HEK293T (cell line): ENCODE measurements at regions not wholly inside any gene's neighbourhood (a gene's known extent, or its start where the extent isn't known, plus 50 kb on each side); places are given as distances from the start of the nearest gene placed in this dataset.

Source experiments
- CTCF ChIA-PET: fragments of 350-600 bp; formaldehyde crosslinking; extraction: SDS; loops from one replicate; lab custom pipeline; 2021; ENCODE audit warnings: antibody characterized with exemption, inconsistent platforms; lab: Yijun Ruan, JAX
- POLR2A ChIA-PET: fragments of 350-600 bp; formaldehyde crosslinking; extraction: SDS; loops from one replicate; lab custom pipeline; 2020; ENCODE audit warnings: antibody characterized with exemption, inconsistent platforms; lab: Yijun Ruan, JAX
- DNase-seq: peaks from one replicate; pipeline ENCODE4 v3.0.0; 2012; ENCODE audit warnings: mixed read lengths; ENCODE audit errors: extremely low spot score
- ARNT ChIP-seq: fragments of 450-650 bp; IDR thresholded peaks from 2 replicates; pipeline ENCODE4 v1.6.1; 2017; ENCODE audit warnings: mild to moderate bottlenecking
- BHLHE40 ChIP-seq: fragments of 450-650 bp; IDR thresholded peaks from 2 replicates; pipeline ENCODE4 v1.6.1; 2016; ENCODE audit warnings: mild to moderate bottlenecking, moderate library complexity, borderline replicate concordance
- CTBP1 ChIP-seq: fragments of 450-650 bp; IDR thresholded peaks from 2 replicates; pipeline ENCODE4 v1.6.1; 2016; ENCODE audit warnings: borderline replicate concordance
- ELF4 ChIP-seq: fragments of 450-650 bp; IDR thresholded peaks from 2 replicates; pipeline ENCODE4 v1.6.1; 2017; ENCODE audit warnings: antibody characterized with exemption
- FOXA1 ChIP-seq: fragments of 450-650 bp; IDR thresholded peaks from 2 replicates; pipeline ENCODE4 v1.6.1; 2016; ENCODE audit warnings: mild to moderate bottlenecking
- FOXK2 ChIP-seq: fragments of 450-650 bp; IDR thresholded peaks from 2 replicates; pipeline ENCODE4 v1.6.1; 2016; ENCODE audit warnings: mild to moderate bottlenecking
- FOXM1 ChIP-seq: fragments of 450-650 bp; IDR thresholded peaks from 2 replicates; pipeline ENCODE4 v1.6.1; 2017; ENCODE audit warnings: mild to moderate bottlenecking, borderline replicate concordance
- HDGF ChIP-seq: fragments of 450-650 bp; IDR thresholded peaks from 2 replicates; pipeline ENCODE4 v1.6.1; 2017; ENCODE audit warnings: antibody characterized with exemption, borderline replicate concordance
- L3MBTL2 ChIP-seq: fragments of 450-650 bp; conservative IDR thresholded peaks from 2 replicates; pipeline ENCODE4 v1.6.1; 2016; ENCODE audit warnings: mild to moderate bottlenecking
- LEF1 ChIP-seq: fragments of 450-650 bp; IDR thresholded peaks from 2 replicates; pipeline ENCODE4 v1.6.1; 2017; ENCODE audit warnings: mild to moderate bottlenecking, borderline replicate concordance
- NFRKB ChIP-seq: fragments of 450-650 bp; IDR thresholded peaks from 2 replicates; pipeline ENCODE4 v1.6.1; 2016; ENCODE audit warnings: mild to moderate bottlenecking, moderate library complexity
- PKNOX1 ChIP-seq: fragments of 450-650 bp; IDR thresholded peaks from 2 replicates; pipeline ENCODE4 v1.6.1; 2016
- SP1 ChIP-seq: fragments of 450-650 bp; IDR thresholded peaks from 2 replicates; pipeline ENCODE4 v1.6.1; 2017
- SUZ12 ChIP-seq: fragments of 450-650 bp; IDR thresholded peaks from 2 replicates; pipeline ENCODE4 v1.6.1; 2016; ENCODE audit warnings: mild to moderate bottlenecking
- TARDBP ChIP-seq: fragments of 450-650 bp; IDR thresholded peaks from 2 replicates; pipeline ENCODE4 v1.6.1; 2016
- ZNF384 ChIP-seq: fragments of 450-650 bp; IDR thresholded peaks from 2 replicates; pipeline ENCODE4 v1.6.1; 2016

- ChIA-PET POLR2A (no interaction called here), CTCF (no interaction called here)
- TF ChIP-seq LEF1 (no peak), CTBP1 (no peak), FOXA1 (no peak), L3MBTL2 (no peak)
- no peak for DNase-seq
Measured at GRCh38 chr11:39917256-39917655, 1542.2 kb downstream of the LRRC4C start.

GRCh38 chr11:39910087-39910486, 1549.4 kb downstream of the LRRC4C start:
- ChIA-PET POLR2A (no interaction called here), CTCF (no interaction called here)
- TF ChIP-seq FOXM1 (no peak), PKNOX1 (no peak), CTBP1 (no peak), LEF1 (no peak), TARDBP (no peak), HDGF (no peak), NFRKB (no peak), SP1 (no peak), BHLHE40 (no peak), SUZ12 (no peak), ARNT (no peak), FOXA1 (no peak), ELF4 (no peak)

GRCh38 chr11:39860931-39861330, 1598.5 kb downstream of the LRRC4C start:
- TF ChIP-seq ELF4 (no peak), ARNT (no peak), FOXA1 (no peak), L3MBTL2 (no peak), ZNF384 (no peak)
- DNase-seq = no peak
- POLR2A ChIA-PET = no interaction called here
- CTCF ChIA-PET = no interaction called here

More at GRCh38 chr11:39910087-39910486, 1549.4 kb downstream of the LRRC4C start:
- DNase-seq = no peak

- ChIA-PET CTCF (no interaction called here), POLR2A (no interaction called here)
- DNase-seq = no peak
- TF ChIP-seq LEF1 = no peak
- no peak for TF ChIP-seq ARNT
- TF ChIP-seq ZNF384 = no peak
- no peak for TF ChIP-seq BHLHE40
- no peak for TF ChIP-seq SUZ12
- TF ChIP-seq CTBP1 = no peak
- no peak for TF ChIP-seq NFRKB
- TF ChIP-seq FOXM1 = no peak
- TF ChIP-seq FOXK2 = no peak
- no peak for TF ChIP-seq ELF4
- TF ChIP-seq L3MBTL2 = no peak
Measured at GRCh38 chr11:39817241-39817640, 1642.2 kb downstream of the LRRC4C start.

GRCh38 chr11:39810358-39810757, 1649.1 kb downstream of the LRRC4C start:
- ChIA-PET CTCF (no interaction called here), POLR2A (no interaction called here)
- no peak for DNase-seq
- TF ChIP-seq FOXA1 (no peak), SP1 (no peak), LEF1 (no peak), ELF4 (no peak), PKNOX1 (no peak), CTBP1 (no peak), HDGF (no peak), SUZ12 (no peak), TARDBP (no peak), FOXM1 (no peak), BHLHE40 (no peak), ZNF384 (no peak), FOXK2 (no peak), NFRKB (no peak), L3MBTL2 (no peak), ARNT (no peak)

- no peak for DNase-seq
- ChIA-PET CTCF (interaction anchor here (0.6 kb wide), 1 partner anchor 8 kb away, joined by 5 read pairs; no protein-coding TSS in a partner anchor), POLR2A (no interaction called here)
- TF ChIP-seq PKNOX1 (no peak), LEF1 (no peak), CTBP1 (no peak)
Measured at GRCh38 chr11:39809833-39810232, 1649.6 kb downstream of the LRRC4C start.

- no peak for DNase-seq
- ChIA-PET POLR2A (no interaction called here), CTCF (no interaction called here)
- TF ChIP-seq TARDBP (no peak), CTBP1 (no peak), SUZ12 (no peak), PKNOX1 (no peak), L3MBTL2 (no peak), ARNT (no peak), FOXM1 (no peak), FOXK2 (no peak), HDGF (no peak), NFRKB (no peak), ELF4 (no peak), FOXA1 (no peak), BHLHE40 (no peak), SP1 (no peak), ZNF384 (no peak), LEF1 (no peak)
Measured at GRCh38 chr11:39807904-39808303, 1651.5 kb downstream of the LRRC4C start.
